Naive B cell (primary cell): ENCODE measurements at regions not wholly inside any gene's neighbourhood (a gene's known extent, or its start where the extent isn't known, plus 50 kb on each side); places are given as distances from the start of the nearest gene placed in this dataset.

ENCODE experiments used
- ATAC-seq, 2 donors: fragments of 150-1000 bp; cut with Tn5 transposase; 2 replicates each; pipeline ENCODE4 v1.10.0; 2021; ENCODE audit warnings: low read depth in 2 of 2, mild to moderate bottlenecking in 2 of 2, moderate library complexity in 2 of 2
- DNase-seq: peaks from one replicate; pipeline ENCODE4 v3.0.0; 2022
- H3K27ac Mint-ChIP-seq, 6 donors: one replicate each; pipeline ENCODE4 v1.8.0; 2020 to 2022; ENCODE audit warnings: mild to moderate bottlenecking in 6 of 6, mixed read lengths in 6 of 6, moderate library complexity in 5 of 6, inconsistent platforms in 2 of 6
- H3K27me3 Mint-ChIP-seq, 3 donors: one replicate each; pipeline ENCODE4 v1.8.0; 2021 to 2022; ENCODE audit warnings: mixed read lengths in 3 of 3, mild to moderate bottlenecking in 1 of 3
- H3K36me3 Mint-ChIP-seq, 2 donors: one replicate each; pipeline ENCODE4 v1.8.0; 2020 to 2022; ENCODE audit warnings: mixed read lengths in 2 of 2, inconsistent platforms in 1 of 2, mild to moderate bottlenecking in 1 of 2
- H3K4me1 Mint-ChIP-seq, 3 donors: one replicate each; pipeline ENCODE4 v1.8.0; 2020 to 2022; ENCODE audit warnings: mixed read lengths in 3 of 3, inconsistent platforms in 1 of 3, mild to moderate bottlenecking in 1 of 3, moderate library complexity in 1 of 3
- H3K4me3 Mint-ChIP-seq, 8 donors: one replicate each; pipeline ENCODE4 v1.8.0; 2020 to 2022; ENCODE audit warnings: mild to moderate bottlenecking in 8 of 8, mixed read lengths in 8 of 8, moderate library complexity in 8 of 8, inconsistent platforms in 2 of 8
- H3K9me3 Mint-ChIP-seq, 7 donors: one replicate each; pipeline ENCODE4 v1.8.0; 2020 to 2022; ENCODE audit warnings: mixed read lengths in 7 of 7, mild to moderate bottlenecking in 5 of 7, inconsistent platforms in 2 of 7, moderate library complexity in 1 of 7

DNA sequence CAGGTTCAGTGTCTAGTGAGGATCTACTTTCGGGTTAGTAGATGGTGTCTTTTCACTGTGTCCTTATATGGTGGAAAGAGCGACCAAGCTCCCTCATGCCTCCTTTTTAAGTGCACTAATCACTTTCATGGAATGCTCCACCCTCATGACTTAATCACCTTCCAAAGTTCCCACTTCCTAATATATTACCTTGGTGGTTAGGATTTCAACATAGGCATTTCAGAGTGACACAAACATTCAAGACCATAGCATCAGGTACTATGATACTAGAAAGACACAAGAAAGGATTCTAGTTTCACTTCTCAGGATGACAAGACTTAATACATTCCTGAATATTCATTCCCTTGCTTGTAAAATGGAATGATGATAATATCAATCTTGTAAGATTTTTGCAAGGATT, 119.1 kb upstream of the FAM3C start:
- ATAC-seq = no peak
- Mint-ChIP-seq H3K9me3 (peaks cover 4 to 18% (median 11%) of the 10 kb centered on the region in 7 donors), H3K4me1 (peaks cover 0 to 5% (median 2%) of the 10 kb centered on the region in 3 donors), H3K27ac (no peak overlapping the region), H3K27me3 (peaks cover 0 to 6% (median 0%) of the 10 kb centered on the region in 3 donors), H3K36me3 (peaks cover 0 to 18% of the 10 kb centered on the region in 2 donors), H3K4me3 (no peak overlapping the region)
- no peak for DNase-seq

DNA sequence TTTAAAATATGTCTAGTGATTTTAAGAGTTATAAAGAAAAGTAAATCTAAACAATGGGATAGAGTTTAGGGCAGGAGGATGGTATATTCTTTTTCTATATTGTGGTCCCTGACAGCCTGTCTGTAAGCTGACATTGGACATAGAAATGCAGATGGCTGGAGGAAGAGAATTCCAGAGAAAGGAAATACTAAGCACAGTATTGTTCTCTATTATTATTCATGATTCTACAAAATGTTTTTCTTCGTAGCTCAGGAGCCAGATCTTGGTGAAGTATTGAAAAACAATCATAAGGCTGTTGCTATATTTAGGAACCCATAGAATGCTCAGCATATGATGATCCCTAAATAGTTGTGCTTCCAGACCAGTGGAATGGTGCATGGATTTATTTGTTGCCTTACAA, 117.0 kb upstream of the FAM3C start:
- DNase-seq = no peak
- peaks cover 0 to 19% of the 10 kb centered on the region in 2 donors for H3K36me3 Mint-ChIP-seq
- no peak for ATAC-seq
- peaks cover 4 to 23% (median 18%) of the 10 kb centered on the region in 7 donors for H3K9me3 Mint-ChIP-seq
- no peak overlapping the region for H3K4me3 Mint-ChIP-seq
- peaks cover 0 to 5% (median 0%) of the 10 kb centered on the region in 3 donors for H3K4me1 Mint-ChIP-seq
- peaks cover 0 to 14% (median 11%) of the 10 kb centered on the region in 3 donors for H3K27me3 Mint-ChIP-seq
- no peak overlapping the region for H3K27ac Mint-ChIP-seq

DNA sequence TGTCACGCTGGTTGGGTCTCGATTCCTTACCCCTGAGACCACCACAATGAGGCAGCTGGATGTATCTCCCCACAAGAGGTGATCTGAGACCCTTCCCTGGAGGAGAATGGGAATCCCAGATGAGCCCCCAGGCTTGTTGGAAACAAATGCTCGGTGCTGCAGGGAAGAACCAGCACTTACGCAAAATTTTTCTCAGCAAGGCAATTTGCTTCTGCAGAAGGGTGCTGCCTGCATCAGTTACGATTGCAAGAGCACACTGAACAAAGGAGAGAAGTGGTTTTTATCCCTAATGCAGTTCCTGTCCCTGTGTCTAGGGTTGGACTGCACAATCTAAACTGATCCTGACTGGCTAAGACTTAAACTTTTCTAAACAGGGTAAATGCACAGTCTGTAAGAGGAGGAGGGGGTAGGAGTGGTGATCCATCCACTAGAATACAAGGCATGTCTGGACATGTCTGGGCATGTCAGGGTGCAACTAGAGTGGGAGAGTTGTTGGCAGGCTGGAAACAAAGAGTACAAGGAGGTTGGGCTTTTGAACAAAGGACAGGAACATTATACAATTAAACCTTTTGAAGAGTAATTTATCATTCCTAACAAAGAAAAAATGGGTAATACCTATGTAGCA, 114.9 kb upstream of the FAM3C start:
- Mint-ChIP-seq H3K4me3 (peak overlapping the region in 1 of 8 donors; percentile 34), H3K27ac (no peak overlapping the region), H3K27me3 (peaks cover 0 to 18% (median 11%) of the 10 kb centered on the region in 3 donors), H3K36me3 (peaks cover 0 to 20% of the 10 kb centered on the region in 2 donors), H3K9me3 (peaks cover 4 to 37% (median 30%) of the 10 kb centered on the region in 7 donors), H3K4me1 (no peaks in the 10 kb centered on the region)
- ATAC-seq = no peak
- DNase-seq = no peak

DNA sequence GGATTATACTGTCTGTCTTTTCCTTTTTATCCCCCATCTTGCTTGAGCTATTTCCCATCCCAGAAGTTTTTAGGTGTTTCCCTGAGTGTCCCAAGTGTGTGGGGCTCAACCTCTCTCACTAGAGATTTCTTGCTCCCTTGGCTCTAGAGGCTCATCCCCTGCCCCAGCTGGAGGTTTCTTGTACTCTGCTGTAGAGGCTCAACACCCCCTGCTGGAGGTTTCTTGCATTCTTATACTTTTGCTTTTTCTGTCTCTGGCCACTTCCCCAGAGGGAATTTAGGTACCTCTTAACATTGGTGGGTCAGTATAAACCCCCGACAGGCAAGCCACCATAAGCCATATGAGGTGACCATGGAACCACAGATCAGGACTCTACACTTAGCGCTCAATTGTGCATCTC, 114.2 kb upstream of the FAM3C start:
- Mint-ChIP-seq H3K27ac (peak overlapping the region in 2 of 6 donors; percentile 30 to 85), H3K9me3 (peaks cover 9 to 44% (median 37%) of the 10 kb centered on the region in 7 donors), H3K4me1 (no peaks in the 10 kb centered on the region), H3K36me3 (peaks cover 0 to 26% of the 10 kb centered on the region in 2 donors), H3K27me3 (peaks cover 0 to 18% (median 11%) of the 10 kb centered on the region in 3 donors), H3K4me3 (no peak overlapping the region)
- DNase-seq = no peak
- ATAC-seq = no peak

DNA sequence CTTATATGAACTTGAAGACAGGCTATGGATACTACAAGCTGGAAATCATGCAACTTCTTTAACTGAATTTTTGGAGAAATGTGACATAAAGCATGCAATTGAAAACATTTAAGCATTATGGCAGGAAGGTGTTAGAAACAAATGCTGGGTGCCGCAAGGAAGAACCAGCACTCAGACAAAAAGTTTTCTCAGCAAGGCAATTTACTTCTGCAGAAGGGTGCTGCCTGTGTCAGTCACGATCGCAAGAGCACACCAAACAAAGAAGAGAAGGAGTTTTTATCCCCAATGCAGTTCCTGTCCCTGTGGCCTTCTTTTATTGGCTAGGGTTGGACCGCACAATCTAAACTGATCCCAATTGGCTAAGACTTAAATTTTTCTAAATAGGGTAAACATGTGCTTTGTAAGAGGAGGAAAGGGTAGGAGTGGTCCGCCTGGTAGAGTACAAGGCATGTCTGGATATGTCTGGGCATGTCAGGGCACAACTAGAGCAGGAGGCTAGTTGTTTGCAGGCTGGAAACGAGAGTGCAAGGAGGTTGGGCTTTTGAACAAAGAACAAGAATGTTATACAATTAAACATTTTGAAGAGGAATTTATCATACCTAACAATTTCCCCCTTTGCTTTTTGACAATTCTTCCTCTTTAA, 109.6 kb upstream of the FAM3C start:
- no peak for DNase-seq
- Mint-ChIP-seq H3K4me1 (no peaks in the 10 kb centered on the region), H3K27me3 (peaks cover 0 to 16% (median 11%) of the 10 kb centered on the region in 3 donors), H3K36me3 (peaks cover 6 to 39% of the 10 kb centered on the region in 2 donors), H3K4me3 (no peak overlapping the region), H3K27ac (peak overlapping the region in 1 of 6 donors; percentile 40), H3K9me3 (peaks cover 17 to 53% (median 45%) of the 10 kb centered on the region in 7 donors)
- ATAC-seq = no peak

DNA sequence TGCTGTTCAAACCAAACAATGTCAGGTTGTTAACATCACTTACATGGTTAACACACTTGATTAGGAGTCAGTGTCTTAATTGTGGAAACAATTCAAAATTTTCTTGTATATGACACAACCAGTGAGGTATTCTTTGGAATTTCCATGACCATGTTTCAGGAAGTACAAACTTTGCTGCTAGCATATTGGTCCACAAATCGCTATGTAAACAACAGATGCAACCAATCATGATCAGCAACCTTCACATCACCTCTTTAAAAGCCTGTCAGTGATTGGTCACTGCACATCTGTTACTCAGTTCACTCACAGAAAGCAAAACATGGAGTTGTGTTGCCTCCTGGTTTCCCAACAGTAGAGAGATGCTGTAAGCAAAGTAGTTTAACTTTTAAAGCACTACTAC, 108.9 kb upstream of the FAM3C start:
- ATAC-seq (no peak), DNase-seq (no peak)
- H3K27me3 Mint-ChIP-seq = peaks cover 0 to 16% (median 11%) of the 10 kb centered on the region in 3 donors
- peaks cover 6 to 33% of the 10 kb centered on the region in 2 donors for H3K36me3 Mint-ChIP-seq
- no peaks in the 10 kb centered on the region for H3K4me1 Mint-ChIP-seq
- no peak overlapping the region for H3K4me3 Mint-ChIP-seq
- peaks cover 15 to 49% (median 39%) of the 10 kb centered on the region in 7 donors for H3K9me3 Mint-ChIP-seq
- peak overlapping the region in 1 of 6 donors; percentile 40 for H3K27ac Mint-ChIP-seq

DNA sequence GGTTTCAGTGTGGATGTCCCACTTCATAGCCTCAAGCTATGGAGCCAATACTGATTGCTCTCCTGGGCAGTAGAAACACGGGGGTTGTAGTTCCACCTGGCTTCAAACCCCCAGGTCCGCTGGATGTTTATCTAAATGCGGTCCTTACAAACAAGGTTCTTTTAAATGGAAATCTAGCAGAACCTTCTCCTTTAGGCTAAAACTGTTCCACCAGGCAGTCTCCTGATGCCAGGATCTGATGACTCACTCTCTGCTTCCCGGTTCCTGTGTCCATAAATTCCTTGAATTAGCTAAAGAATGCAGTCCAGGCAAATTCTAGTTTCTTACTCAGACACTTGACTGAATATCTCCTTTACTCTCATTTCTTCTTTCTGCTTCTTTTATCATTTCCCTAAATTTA, 108.4 kb upstream of the FAM3C start:
- Mint-ChIP-seq H3K4me1 (no peaks in the 10 kb centered on the region), H3K36me3 (peaks cover 6 to 33% of the 10 kb centered on the region in 2 donors), H3K9me3 (peaks cover 15 to 45% (median 35%) of the 10 kb centered on the region in 7 donors), H3K27ac (no peak overlapping the region), H3K4me3 (peak overlapping the region in 2 of 8 donors; percentile 52 to 57), H3K27me3 (peaks cover 0 to 21% (median 11%) of the 10 kb centered on the region in 3 donors)
- DNase-seq (no peak), ATAC-seq (no peak)

DNA sequence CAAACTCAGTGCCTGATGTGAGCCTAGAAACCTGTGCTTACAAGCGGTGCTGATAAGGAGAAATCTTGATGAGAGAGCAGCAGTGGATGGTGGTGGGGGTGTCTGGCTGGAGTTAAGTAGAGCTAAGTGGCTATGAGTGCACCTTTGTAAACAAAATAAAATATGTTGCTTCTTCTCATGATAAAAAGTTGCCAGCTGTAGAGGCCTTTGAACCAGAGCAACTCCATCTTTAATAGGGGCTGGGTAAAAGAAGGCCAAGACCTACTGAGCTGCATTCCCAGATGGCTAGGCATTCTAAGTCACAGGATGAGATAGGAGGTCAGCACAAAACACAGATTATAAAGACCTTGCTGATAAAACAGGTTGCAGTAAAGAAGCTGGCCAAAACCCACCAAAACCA, 107.6 kb upstream of the FAM3C start:
- H3K9me3 Mint-ChIP-seq = peaks cover 15 to 43% (median 34%) of the 10 kb centered on the region in 7 donors
- H3K27ac Mint-ChIP-seq = no peak overlapping the region
- no peaks in the 10 kb centered on the region for H3K4me1 Mint-ChIP-seq
- ATAC-seq = no peak
- no peak for DNase-seq
- peaks cover 6 to 33% of the 10 kb centered on the region in 2 donors for H3K36me3 Mint-ChIP-seq
- H3K27me3 Mint-ChIP-seq = peaks cover 0 to 18% (median 4%) of the 10 kb centered on the region in 3 donors
- H3K4me3 Mint-ChIP-seq = no peak overlapping the region

DNA sequence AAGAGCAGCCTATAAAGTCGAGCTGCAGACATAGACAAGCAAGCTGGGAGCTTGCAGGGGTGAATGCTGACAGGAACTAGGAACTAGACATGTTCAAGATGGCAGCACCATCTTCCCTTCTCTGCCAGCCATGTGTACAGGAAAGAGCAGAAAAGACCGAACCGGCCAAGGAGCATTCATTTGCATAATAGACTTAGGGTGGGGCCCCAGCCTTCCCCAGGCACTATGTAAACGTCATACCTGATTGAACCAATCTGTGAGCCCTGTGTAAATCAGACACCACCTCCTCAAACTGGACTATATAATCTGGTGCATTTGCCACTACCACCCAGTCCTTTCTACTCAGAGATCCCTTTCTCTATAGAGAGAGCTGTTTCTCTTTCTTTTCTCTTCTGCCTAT, 106.9 kb upstream of the FAM3C start:
- Mint-ChIP-seq H3K4me1 (no peaks in the 10 kb centered on the region), H3K4me3 (peak overlapping the region in 1 of 8 donors; percentile 5)

DNA sequence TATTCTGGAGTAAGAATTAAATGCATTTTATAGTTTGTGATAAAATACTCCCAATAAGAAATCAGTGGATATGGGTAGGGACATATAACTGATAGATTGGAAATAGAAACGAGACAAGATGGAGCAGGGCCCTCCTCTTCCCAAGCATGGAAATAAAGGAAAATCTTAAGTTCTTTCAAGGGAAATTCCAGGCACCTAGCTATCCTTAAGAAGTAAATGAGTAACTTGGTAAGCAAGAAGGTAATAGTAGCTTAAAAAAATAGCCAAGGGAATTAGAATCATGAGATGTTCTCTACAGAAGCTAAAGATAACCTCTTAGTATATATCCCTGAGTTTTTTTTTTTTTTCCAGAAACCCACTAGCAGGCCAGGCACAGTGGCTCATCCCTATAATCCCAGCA, 105.5 kb upstream of the FAM3C start:
- Mint-ChIP-seq H3K4me3 (no peak overlapping the region), H3K36me3 (peaks cover 6 to 31% of the 10 kb centered on the region in 2 donors), H3K27me3 (peaks cover 0 to 15% (median 0%) of the 10 kb centered on the region in 3 donors), H3K27ac (no peak overlapping the region), H3K4me1 (no peaks in the 10 kb centered on the region), H3K9me3 (peaks cover 15 to 41% (median 31%) of the 10 kb centered on the region in 7 donors)
- ATAC-seq = no peak
- no peak for DNase-seq

More for the DNA sequence above, 106.9 kb upstream of the FAM3C start:
- H3K36me3 Mint-ChIP-seq = peaks cover 6 to 33% of the 10 kb centered on the region in 2 donors
- no peak overlapping the region for H3K27ac Mint-ChIP-seq
- DNase-seq (no peak), ATAC-seq (no peak)
- peaks cover 15 to 43% (median 34%) of the 10 kb centered on the region in 7 donors for H3K9me3 Mint-ChIP-seq
- H3K27me3 Mint-ChIP-seq = peaks cover 0 to 14% (median 0%) of the 10 kb centered on the region in 3 donors

DNA sequence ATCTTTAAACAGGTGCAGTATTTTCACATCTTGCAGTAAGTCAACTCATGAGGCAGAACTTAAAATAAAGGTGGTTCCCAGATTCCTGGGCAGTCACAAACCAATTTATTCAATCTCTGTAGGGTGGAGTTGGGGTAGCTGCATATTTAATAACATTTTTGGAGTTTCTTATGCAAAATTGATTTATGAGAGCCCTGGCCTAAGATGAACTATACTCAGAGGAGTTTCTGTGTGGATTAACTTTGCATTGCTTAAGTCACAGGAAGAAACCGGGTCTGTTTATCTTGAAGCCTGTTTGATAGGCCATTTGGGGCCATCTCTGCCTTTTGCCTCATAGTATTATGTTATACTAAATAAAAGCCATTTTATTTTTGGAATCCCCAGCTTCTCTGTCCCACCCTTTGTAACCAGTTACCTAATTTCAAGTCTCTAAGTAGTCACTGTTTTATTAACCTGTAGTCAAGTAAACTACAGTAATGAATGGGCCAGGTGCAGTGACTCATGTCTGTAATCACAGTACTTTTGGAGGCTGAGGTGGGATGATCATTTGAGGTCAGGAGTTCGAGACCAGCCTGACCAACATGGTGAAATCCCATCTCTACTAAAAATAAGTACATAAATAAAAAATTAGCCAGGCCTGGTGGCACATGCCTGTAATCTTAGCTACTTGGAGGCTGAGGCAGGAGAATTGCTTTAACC, 104.4 kb upstream of the FAM3C start:
- H3K4me1 Mint-ChIP-seq = peaks cover 2 to 3% (median 3%) of the 10 kb centered on the region in 3 donors
- DNase-seq = no peak
- no peak for ATAC-seq
- H3K36me3 Mint-ChIP-seq = peaks cover 6 to 20% of the 10 kb centered on the region in 2 donors
- H3K4me3 Mint-ChIP-seq = no peak overlapping the region
- peaks cover 0 to 15% (median 0%) of the 10 kb centered on the region in 3 donors for H3K27me3 Mint-ChIP-seq
- H3K27ac Mint-ChIP-seq = no peak overlapping the region
- peaks cover 11 to 30% (median 21%) of the 10 kb centered on the region in 7 donors for H3K9me3 Mint-ChIP-seq

DNA sequence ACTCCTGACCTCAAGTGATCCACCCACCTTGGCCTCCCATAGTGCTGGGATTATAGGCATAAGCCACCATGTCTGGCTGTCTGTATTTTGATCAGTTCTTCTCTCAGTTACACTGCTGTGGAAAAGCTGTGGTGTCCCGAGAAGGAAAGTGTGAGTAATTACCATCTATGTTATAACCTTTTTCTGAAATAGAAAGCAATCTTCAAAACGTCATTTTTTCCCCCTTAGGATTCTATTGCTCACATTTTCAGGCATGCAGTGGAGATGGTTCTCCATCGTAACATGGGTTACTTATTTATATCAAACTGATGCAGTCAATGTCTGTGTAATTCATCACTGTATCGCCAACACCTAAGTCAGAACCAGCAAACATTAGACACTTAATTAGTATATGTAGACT, 103.5 kb upstream of the FAM3C start:
- H3K4me3 Mint-ChIP-seq = no peak overlapping the region

DNA sequence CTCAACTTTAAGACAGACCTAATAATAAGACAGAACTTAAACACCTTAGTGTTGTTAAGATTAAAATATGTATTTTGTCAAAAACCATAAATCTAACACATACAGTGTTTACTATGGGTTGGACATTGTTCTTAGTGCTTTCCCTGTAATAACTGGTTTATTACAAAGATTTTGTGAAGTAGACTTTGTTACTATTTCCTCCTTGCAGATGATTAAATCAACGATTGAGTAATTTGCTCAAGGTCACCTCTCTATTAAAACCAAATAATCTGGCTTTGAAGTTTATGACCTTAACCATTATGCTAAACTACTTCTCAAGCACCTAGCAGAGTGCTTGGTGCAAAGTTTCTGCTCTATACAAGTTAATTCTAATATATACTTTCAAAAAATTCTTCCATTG, 102.7 kb upstream of the FAM3C start:
- DNase-seq (no peak), ATAC-seq (no peak)
- Mint-ChIP-seq H3K27me3 (peaks cover 0 to 15% (median 0%) of the 10 kb centered on the region in 3 donors), H3K36me3 (peaks cover 0 to 6% of the 10 kb centered on the region in 2 donors), H3K4me1 (peaks cover 9 to 12% (median 10%) of the 10 kb centered on the region in 3 donors), H3K4me3 (no peak overlapping the region), H3K9me3 (peaks cover 5 to 16% (median 7%) of the 10 kb centered on the region in 7 donors), H3K27ac (no peak overlapping the region)

More for the DNA sequence above, 103.5 kb upstream of the FAM3C start:
- Mint-ChIP-seq H3K4me1 (peaks cover 9 to 12% (median 10%) of the 10 kb centered on the region in 3 donors), H3K36me3 (peaks cover 3 to 11% of the 10 kb centered on the region in 2 donors), H3K9me3 (peaks cover 8 to 23% (median 13%) of the 10 kb centered on the region in 7 donors), H3K27ac (no peak overlapping the region), H3K27me3 (peaks cover 0 to 15% (median 0%) of the 10 kb centered on the region in 3 donors)
- DNase-seq (no peak), ATAC-seq (no peak)
